Hematopoietic multipotent progenitor cell (in vitro differentiated cells): ENCODE measurements at regions not wholly inside any gene's neighbourhood (a gene's known extent, or its start where the extent isn't known, plus 50 kb on each side); places are given as distances from the start of the nearest gene placed in this dataset.

Experiments
- DNase-seq, 3 donors: peaks; one replicate each; pipeline ENCODE4 v3.0.0-alpha.2; 2011 to 2015; ENCODE audit warnings: low read depth in 2 of 3, low spot score in 2 of 3

DNA sequence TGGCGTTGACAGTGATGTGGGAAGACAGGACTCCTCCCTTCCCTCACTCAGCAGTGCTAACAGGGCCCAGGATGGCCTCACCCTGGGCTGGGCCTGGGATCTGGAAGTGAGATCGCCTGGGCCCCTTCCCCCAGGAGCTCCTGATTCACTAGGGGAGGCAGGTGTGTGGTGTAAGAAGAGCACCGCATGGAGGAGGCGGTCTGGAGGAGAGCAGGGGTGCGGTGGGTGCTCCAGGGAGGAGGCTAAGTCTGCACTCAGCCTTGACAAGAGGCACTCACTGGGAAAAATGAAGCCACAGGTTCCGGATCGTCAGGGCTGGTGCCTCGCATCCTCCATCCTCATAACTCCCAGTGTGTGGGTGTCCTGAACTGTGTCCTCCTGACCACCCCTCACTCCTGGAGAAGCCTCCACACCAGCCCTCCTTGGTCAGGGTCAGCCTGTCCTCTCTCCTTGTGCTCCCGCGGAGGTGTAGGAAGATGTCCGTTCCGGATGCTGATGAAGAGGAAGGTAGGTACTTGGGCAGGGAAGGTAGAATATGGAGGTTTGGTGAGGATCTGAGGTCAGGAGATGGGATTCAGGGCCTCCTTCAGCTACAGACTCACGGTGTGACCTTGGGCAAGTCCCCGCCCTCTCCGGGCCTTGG lies 142.1 kb upstream of the WNT4 start:
- DNase-seq, result no peak

DNA sequence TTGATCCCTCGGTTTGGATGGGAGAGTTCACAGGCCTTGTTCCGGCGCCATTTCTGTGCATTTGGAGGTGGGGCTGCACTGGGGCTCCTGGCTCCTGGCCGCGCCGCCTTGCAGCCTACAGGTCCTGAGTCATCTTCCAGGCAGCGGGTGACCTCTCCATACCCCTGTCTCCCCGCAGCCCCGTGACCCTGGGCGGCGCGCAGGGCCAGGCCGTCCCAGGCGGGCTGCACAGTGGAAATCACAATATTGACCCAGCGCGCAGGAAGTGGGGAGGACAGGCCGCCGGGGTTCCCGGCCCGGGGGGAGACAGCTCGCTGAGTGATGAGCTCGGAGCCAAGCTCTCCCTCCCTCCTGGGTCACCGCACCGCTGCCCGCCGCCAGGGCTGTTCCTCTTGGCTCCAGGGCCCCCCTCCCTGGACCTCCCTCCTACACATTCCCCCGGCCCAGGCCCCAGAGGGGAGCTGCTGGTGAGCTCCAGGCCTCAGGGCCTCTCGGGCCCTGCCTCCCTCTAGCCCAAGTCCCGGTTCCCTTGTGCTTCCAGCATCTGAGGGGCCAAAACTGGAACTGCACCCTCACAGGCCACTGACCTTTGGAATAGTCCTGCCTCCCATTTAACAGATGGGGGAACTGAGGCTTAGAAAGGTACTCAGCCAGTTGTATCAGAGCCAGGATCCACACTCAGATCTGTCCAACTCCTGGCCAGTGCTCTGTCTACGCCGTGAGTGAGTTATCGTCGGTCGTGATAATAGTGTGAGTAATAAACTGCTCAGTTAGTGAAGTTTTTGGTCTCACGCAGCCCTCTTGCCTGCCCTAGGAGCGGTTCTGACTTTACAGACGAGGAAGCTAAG lies 142.9 kb upstream of the WNT4 start:
- no peak for DNase-seq

DNA sequence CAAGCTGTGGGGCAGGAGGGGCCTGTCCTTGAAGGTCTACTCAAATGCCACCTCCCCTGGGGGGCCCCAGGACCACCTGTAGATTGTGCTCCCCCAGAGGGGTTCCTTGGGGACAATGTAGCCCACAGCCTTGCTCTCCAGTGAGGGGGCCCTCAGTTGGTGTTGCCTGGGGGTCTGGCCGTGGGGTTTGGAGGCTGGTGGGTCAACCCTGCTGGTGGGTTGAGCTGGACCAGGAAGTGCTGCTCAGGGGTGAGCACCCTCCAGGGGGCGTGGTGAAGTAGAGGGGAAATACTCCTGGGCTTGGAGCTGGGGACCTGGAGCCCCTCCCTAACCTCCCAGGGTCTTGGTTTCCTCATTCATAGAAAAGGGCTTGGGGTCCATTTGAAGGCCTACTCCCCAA lies 143.6 kb upstream of the WNT4 start:
- DNase-seq, result no peak

DNA sequence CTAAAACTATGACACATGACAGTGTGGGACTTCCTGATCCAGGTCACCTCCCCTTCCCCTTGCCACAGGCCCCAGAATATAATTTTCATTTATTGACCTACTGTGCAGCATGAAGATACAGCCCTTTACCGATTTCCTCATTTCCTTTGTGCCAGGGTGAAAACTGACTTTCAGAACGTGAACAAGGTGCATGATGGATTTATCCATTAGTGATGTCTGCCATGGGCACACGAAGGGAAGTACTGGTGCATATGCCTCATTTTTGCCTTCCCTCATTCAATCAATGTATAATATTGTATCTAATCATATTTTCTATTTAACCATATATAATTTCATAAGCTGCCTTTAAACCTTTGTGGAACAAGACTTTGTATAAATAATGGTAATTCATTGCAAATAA lies 144.4 kb upstream of the WNT4 start:
- no peak for DNase-seq

DNA sequence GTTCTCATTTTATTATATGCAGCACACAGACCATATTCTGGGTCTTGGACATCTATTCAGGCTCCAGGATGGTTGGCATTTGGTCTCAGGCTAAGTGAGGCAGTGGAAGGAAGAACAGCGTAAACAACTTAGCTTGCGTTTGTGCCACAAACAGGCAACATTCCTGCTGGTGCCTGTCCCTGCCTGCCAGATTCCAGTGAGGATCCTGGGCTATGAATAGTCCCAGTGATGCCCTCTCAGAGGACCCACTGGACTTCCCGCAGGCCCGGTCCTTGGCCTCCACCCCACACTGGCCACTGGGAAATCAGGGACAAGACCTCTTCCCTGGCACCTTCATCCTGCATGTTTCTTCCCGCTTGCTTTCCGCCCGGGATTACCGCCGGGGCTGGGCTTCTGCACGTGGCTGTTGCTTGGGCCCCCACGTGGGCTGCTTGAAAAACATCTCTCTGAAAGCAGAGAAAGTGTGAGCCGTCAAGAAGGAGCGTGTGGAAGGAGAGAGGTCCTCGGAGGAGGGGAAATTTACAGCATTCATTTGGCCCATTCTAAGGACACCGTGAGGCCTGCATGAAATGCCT lies 145.1 kb upstream of the WNT4 start:
- DNase-seq, result no peak

DNA sequence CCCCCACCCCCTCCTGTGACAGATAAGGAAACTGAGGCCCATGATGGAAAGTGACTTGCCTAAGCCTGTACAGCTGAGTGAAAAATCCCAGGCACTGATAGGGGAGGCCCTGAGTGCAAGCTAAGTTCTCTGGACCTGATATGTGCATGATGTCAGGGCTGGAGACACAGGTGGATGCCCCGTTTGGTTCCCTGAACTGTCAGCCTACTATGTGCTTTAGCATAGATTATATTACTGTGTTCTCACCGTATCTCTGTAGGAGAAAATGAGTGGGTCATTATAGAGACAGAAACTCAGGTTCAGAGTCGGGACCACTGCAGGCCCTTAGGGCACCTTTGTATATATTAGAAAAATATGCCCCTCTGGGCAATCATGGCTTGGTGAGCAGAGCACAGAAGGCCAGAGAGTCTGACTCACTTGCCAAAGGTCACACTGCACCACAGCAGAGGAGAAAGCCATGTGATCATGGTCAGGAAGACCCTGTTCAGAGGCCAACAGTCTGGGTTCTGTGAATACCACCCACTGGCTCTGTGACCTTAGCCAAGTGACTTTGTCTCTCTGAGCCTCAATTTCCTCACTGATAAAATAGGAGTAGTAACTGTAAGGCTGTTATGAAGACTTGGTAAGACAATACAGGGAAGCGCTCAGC lies 145.8 kb upstream of the WNT4 start:
- no peak for DNase-seq

DNA sequence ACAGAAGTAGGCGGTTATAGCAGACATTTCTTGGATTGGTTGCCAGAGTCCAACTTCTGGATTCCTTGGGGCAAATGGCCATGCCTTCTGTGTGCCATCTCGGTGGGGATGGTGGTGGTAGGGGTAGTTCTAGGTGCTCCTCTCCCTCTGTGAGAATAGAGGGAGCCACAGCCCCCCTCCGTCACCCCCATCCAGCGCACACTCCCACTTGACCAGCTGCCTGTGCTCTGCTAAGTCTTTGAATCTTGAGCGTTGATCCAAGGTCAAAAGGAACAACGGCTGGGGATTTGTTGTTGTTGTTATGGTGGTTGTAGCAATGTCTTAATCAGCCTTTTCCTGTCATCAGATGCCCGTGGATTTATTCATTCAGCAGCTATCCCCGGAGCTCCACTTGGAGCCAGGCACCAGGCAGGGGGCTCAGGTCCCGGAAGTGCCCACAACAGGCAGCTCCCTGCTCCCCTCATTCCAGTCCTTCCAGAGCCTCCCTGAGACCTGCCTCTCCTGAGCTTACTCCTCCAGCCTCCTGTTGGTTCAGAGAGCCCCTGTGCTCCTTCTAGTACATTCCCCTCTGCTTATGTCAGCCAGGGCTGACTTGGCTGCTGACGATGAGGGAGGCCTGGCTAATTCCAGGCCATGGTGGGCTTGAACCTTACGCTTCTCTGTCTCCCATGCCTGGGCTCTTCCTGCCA lies 146.6 kb upstream of the WNT4 start:
- DNase-seq, result no peak

DNA sequence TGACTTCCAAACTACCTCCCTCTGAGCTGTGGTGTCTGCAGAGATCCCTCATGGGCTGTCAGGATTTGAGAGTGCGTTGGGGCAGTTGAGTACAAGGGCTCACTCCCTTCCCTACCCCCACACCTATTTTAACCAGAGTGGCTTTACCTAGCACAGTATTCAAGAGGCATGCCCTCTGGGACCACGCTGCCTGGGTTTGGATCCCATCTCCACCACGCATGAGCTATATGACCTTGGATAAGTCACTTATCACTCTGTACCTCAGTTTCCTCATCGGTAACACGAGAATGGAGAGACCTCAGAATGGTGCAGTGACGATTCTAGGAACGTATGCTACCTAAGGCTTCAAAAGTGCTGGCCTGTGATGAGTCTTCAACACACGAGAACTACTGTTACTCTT lies 147.3 kb upstream of the WNT4 start:
- DNase-seq, result no peak

DNA sequence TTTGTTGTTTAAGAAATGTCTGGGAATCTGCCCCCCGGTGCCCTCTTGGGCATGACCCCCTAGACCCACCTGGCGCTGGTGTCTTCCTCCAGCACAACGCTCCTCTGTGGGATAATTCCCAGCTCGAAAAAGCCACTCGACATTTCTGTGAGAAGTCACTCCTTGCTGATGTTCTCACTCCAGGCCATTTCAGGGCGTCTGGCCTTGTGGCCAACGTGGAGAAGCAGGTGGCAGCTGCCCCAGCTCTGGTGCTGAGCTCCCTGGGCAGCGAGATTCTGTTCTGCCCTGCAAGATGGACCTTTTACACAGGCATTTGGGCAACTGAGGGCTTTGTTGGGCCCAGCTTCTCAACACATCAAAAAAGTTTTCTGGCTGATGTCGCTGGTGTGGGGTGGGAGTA lies 147.7 kb upstream of the WNT4 start:
- no peak for DNase-seq

DNA sequence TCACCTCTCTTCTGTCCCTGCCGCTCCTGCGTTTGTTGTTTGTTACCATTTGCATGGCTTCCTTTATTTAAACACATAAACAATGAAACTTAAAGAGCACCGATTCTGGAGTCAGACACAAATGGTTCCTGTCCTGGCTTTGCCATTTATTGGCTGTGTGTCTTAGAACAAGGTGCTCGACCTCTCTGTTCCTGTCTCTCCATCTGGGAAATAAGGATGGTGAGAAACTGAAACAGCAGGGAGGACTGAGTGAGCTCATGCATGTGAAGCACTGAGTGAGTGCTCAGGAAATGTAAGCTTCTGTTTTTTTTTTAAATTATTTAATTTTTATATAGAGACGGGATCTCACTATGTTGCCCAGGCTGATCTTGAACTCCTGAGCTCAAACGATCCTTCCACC lies 148.2 kb upstream of the WNT4 start:
- no peak for DNase-seq

DNA sequence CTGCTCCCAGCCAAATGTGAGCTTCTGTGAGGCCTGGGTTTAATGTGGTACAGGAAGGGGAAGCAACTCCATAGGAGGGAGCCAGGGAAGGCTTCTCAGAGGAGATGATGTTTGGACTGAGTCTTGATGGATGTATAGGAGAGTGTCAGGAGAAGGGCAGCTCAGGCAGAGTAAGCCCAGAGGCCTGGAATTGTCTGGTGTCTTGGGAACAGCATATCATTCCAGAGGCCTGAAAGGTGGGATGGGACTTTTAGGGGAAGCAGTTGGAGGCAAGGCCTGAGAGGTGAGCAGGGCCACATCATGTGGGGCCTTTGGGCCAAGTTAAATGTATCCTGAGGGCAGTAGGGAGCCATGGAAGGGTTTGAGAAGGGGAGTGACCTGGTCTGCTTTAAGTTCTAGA lies 148.6 kb upstream of the WNT4 start:
- DNase-seq, result no peak

DNA sequence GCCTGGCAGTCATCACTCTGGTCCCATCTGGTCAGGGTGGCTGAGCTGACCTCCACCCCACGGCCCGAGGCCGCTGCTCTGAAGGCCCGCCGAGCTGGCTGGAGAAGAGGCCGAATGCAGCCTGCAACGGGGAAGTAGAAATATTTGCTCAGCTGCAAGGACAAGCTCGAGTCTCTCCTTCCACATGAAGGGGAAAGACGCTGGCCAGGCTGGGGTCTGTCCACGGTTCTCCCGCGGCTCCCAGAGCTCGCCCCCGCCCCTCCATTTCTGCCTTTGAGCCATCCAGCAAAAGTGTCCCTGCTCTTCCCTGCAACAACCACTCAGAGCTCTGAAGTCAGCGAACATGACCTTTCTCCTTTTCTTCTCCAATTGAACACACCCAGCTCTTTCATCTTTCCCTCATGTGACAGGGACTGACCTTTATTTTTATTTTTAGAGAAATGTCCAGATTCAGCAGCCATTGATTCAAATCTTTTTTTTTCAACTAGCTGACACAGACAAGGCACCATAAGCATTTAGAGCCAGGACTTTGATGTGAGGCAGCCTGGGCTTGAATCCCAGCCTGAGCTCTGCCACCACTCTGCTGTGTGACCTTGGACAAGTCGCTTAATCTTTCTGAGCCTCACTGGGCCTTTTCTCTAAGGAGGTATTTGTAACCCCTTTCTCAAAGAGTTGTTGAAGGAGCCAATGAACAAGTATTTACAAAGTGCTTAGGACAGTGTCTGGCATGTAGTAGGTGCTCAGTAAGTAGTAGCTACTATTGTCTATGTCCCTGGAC lies 149.3 kb upstream of the WNT4 start:
- DNase-seq, result no peak

DNA sequence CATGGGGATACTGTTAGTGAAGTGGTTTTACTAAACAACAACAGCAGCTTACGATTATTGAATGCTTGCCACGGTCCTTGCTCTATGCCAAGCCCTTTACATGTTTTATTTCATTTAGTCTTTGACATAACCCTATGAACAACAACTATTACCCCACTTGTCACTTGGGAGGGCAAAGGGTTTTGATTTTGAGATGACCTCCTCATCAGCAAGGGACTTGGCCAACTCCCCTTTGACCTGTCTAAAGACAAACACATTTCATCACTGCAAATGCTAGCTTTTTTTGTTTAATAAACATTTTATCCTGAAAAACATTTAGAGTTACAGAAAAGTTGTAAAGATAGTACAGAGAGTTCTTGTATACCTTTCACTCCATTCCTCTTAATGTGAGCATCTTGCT lies 152.5 kb upstream of the WNT4 start:
- no peak for DNase-seq

DNA sequence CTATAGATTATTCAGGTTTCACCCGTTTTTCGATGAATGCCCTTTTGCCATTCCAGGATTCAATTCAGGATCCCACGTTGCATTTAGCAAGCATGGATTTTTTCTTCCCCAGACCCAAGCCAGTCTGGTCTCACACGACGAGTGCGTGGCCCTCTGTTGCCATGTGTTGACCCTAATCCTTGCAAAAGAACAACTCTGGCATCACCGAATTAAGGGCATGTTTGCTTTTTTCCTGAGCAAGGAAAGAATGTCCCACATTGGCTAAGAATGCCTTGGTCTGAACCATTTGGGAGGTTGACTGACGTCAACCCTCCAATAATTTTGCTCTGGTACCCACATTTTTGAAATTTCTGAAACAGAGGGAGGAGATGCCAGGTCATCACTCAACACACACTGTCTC lies 153.0 kb upstream of the WNT4 start:
- DNase-seq, result no peak

DNA sequence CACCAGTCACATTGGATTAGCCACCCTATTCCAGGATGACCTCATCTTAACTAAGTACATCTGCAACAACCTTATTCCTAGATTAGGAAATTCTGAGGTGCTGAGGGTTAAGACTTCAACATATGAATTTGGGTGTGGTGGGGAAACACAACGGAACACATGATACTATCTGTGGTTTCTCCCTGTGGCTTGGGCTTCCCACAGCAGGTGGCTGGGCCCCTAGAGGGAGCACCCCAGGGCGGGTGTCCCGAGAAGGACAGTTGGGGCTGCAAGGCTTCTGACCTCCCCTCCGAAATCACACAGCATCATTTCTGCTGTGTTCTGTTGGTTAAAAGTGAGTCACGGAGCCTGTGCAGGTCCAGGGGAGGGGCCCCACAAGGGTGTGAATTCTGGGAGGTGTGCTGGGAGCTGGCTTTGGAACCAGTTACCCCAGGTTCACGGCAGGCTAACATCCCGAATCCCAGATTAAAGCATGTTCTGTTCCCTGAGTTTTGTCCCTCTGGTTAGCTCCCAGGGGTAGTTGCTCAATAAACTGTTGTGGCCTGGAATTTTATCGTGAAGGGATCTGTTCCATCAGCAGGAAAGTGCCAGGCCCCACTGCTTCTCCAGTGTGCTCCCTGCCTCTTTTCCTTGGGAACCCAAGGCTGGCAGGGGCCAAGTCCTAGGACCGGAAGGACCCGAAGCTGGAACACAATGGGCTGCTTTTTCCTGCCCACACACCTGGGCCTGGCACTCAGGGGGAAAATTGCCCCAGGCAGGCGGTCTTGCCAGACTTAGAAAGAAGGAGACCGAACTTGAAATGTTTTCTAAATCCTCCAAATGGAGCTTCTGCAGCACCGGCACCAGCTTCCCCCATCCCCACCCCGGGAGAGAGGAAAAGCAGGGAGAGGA lies 154.0 kb upstream of the WNT4 start:
- peak in 2 of 3 donors; percentile 15 to 16 for DNase-seq

DNA sequence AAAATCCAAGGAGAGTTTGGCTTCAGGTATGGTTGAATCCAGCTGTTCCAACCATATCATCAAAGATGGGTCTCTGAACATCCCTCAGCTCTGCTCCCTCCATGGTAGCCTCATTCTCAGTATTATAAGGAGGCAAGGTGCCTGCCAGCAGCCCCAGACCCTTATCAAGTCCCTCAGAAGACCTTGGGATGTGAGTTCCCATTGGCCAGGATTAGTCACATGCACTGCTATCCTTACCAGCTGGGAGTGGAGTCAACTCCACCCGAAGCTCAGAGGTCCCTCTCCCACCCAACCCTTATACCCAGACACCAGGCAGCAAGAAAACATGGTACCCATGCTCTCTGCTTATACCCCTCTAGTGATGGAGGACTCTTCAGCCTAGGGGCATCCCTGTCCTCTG lies 153.7 kb upstream of the ZBTB40 start:
- no peak for DNase-seq

DNA sequence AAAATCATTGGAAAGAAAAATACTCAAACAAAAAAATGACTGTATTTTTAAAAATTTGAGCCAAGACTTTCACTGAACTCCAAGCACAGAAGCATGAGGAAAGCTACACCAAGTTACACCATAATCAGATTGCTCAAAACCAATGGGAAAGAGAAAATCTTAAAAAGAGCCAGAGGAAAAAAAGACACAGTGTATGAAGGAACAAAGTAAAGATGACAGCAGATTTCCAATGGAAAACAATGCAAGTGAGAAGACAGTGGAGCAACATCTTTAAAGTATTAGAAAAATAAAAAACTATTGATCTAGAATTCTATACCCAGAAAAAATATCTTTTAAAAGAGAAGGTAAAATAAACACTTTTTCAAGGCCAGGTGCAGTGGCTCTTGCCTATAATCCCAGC lies 147.8 kb upstream of the ZBTB40 start:
- no peak for DNase-seq

DNA sequence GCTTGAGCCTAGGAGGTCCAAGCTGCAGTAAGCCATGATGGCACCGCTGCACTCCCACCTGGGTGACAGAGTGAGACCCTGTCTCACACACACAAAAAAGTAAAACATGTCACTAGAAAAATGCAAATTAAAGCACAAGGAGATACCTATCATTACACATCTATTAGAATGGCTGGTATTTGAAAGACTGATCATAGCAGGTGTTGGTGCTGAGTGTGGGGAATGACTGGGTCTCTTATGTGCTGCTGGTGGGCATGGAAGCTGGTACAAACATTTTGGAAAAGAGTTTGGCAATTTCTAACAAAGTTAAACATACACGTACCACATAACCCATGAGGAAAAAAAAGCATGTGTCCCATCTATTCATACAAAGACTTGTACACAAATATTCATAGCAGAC lies 142.1 kb upstream of the ZBTB40 start:
- no peak for DNase-seq

DNA sequence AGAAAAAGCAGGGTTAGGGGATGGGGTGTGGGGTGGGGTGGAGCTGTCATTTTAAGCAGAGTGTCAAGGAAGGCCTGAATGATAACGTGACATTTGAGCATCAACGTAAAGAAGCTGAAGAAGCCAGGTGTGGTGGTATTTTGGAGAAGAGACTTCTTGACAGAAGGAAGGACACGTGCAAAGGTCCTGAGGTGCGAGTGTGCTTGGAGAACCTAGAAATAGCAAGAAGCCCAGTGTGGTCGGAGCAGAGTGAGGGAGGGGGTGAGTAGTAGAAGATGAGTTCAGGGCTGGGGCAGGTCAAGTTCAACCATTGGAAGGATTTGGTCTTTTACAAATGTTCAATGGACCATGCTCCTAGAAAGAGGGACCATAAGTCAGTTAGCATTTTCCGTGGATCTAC lies 140.2 kb upstream of the ZBTB40 start:
- no peak for DNase-seq
